HepG2 (cell line): ENCODE measurements at regions not wholly inside any gene's neighbourhood (a gene's known extent, or its start where the extent isn't known, plus 50 kb on each side); places are given as distances from the start of the nearest gene placed in this dataset.

ENCODE experiments used
- ATAC-seq: fragments of 200-7000 bp; cut with Tn5 transposase; 3 replicates; pipeline ENCODE4 v1.9.1; 2020; ENCODE audit warnings: mild to moderate bottlenecking, moderate library complexity
- BruUV-seq: library from RNA; stranded (reverse); fragments of 400-500 nt; replicated peaks from 2 replicates; lab custom pipeline; 2021; lab: Mats Ljungman, UMichigan
- CTCF ChIA-PET: fragments of 300-600 bp; formaldehyde crosslinking; extraction: SDS; loops from one replicate; lab custom pipeline; 2021; ENCODE audit warnings: low total read pairs, inconsistent platforms, low intra/inter-chr PET ratio; lab: Yijun Ruan, JAX
- POLR2A ChIA-PET: fragments of 350-600 bp; sonication (Branson Sonifier 250); formaldehyde crosslinking; loops from one replicate; lab custom pipeline; 2020; ENCODE audit warnings: antibody characterized with exemption, inconsistent platforms; lab: Yijun Ruan, JAX
- DNase-seq: peaks from one replicate; pipeline ENCODE4 v3.0.0-alpha.2; 2015; ENCODE audit warnings: low spot score
- FAIRE-seq: peaks from 3 replicates; lab custom pipeline; 2011; peaks lifted over from hg19 to GRCh38; lab: Jason Lieb, UNC
- H2AFZ ChIP-seq: one replicate; pipeline ENCODE4 v1.6.1; 2011; ENCODE audit warnings: low read length, inconsistent platforms
- H3K27ac ChIP-seq: fragments of 300-600 bp; 3 replicates; pipeline ENCODE4 v1.8.0; 2011; ENCODE audit warnings: mixed run types, mild to moderate bottlenecking, mixed read lengths, low read length, inconsistent platforms; ENCODE audit not compliant: insufficient read depth; ENCODE audit errors: extremely low read length
- H3K27me3 ChIP-seq, 2 experiments: fragments of 200-600 bp in 1 of 2; 2 replicates in 1 of 2; 3 replicates in 1 of 2; pipeline versions ENCODE4 v1.6.0 to v1.8.0; 2011; ENCODE audit warnings: low read length in 2 of 2, mild to moderate bottlenecking in 2 of 2, moderate library complexity in 2 of 2, inconsistent platforms in 1 of 2; ENCODE audit not compliant: insufficient read depth in 2 of 2, control insufficient read depth in 1 of 2
- H3K36me3 ChIP-seq, 2 experiments: fragments of 200-600 bp in 1 of 2; replicated peaks in 1 of 2; 2 replicates in 1 of 2; 3 replicates in 1 of 2; pipeline versions ENCODE4 v1.5.1 to v1.8.0; 2011; ENCODE audit warnings: low read length in 2 of 2, inconsistent platforms in 1 of 2; ENCODE audit not compliant: insufficient read depth in 2 of 2, control insufficient read depth in 1 of 2
- H3K4me1 ChIP-seq: 2 replicates; pipeline ENCODE4 v1.5.1; 2012; ENCODE audit warnings: low read length, inconsistent platforms; ENCODE audit not compliant: insufficient read depth
- H3K4me2 ChIP-seq: 2 replicates; pipeline ENCODE4 v1.6.0; 2011; ENCODE audit warnings: low read depth, low read length, inconsistent platforms
- H3K4me3 ChIP-seq, 3 experiments: fragments of 200-600 bp in 1 of 3; sonication (generic), shearing (Covaris generic) in 1 of 3; replicated peaks in 1 of 3; 2 replicates each; pipeline ENCODE4 v1.5.1; 2011 to 2016; ENCODE audit warnings: low read length in 3 of 3, inconsistent platforms in 2 of 3, low read depth in 2 of 3, mild to moderate bottlenecking in 2 of 3, control low read depth in 1 of 3, mixed read lengths in 1 of 3; ENCODE audit not compliant: insufficient read depth in 1 of 3
- H3K79me2 ChIP-seq: one replicate; pipeline ENCODE4 v1.6.1; 2011; ENCODE audit warnings: low read length, inconsistent platforms; ENCODE audit not compliant: insufficient read depth
- H3K9ac ChIP-seq: 2 replicates; pipeline ENCODE4 v1.6.0; 2011; ENCODE audit warnings: mild to moderate bottlenecking, low read depth, low read length, inconsistent platforms; ENCODE audit not compliant: insufficient read depth
- H3K9me3 ChIP-seq: 2 replicates; pipeline ENCODE4 v1.5.1; 2012; ENCODE audit warnings: mild to moderate bottlenecking, low read length
- H4K20me1 ChIP-seq: 2 replicates; pipeline ENCODE4 v1.6.0; 2011; ENCODE audit warnings: inconsistent platforms, mild to moderate bottlenecking, low read length, moderate library complexity; ENCODE audit not compliant: insufficient read depth
- CBX1 ChIP-seq: IDR thresholded peaks from one replicate; pipeline ENCODE4 v1.6.1; 2016; ENCODE audit warnings: antibody characterized with exemption, low read depth
- EEA1 ChIP-seq: sonication (generic); formaldehyde crosslinking; IDR thresholded peaks from 2 replicates; pipeline ENCODE4 v1.5.1; 2020; ENCODE audit warnings: mild to moderate bottlenecking, missing genetic modification reagents, borderline replicate concordance
- HNF4A ChIP-seq: sonication (generic); formaldehyde crosslinking; IDR thresholded peaks from 2 replicates; pipeline ENCODE4 v1.4.0; 2020; ENCODE audit warnings: missing genetic modification reagents
- MIER2 ChIP-seq: IDR thresholded peaks from 2 replicates; pipeline ENCODE4 v1.6.1; 2016; ENCODE audit warnings: missing biosample characterization, missing genetic modification reagents
- NR2F1 ChIP-seq, 2 experiments: fragments of 450-650 bp in 1 of 2; formaldehyde crosslinking in 1 of 2; IDR thresholded peaks; 2 replicates each; pipeline versions ENCODE4 v1.5.0 to v1.6.1; 2016 to 2020; ENCODE audit warnings: mild to moderate bottlenecking in 1 of 2, missing compliant biosample characterization in 1 of 2, missing genetic modification reagents in 1 of 2, moderate library complexity in 1 of 2
- SMYD3 ChIP-seq: sonication (generic); formaldehyde crosslinking; IDR thresholded peaks from 2 replicates; pipeline ENCODE4 v1.8.1; 2023; ENCODE audit warnings: mild to moderate bottlenecking, missing genetic modification reagents
- TAF1 ChIP-seq: sonication (generic); formaldehyde crosslinking; IDR thresholded peaks from 2 replicates; pipeline ENCODE4 v1.4.0; 2020; ENCODE audit warnings: missing genetic modification reagents
- ZNF20 ChIP-seq: sonication (generic); formaldehyde crosslinking; IDR thresholded peaks from 2 replicates; pipeline ENCODE4 v1.4.0; 2020; ENCODE audit warnings: mild to moderate bottlenecking, moderate library complexity, missing genetic modification reagents
- ZNF570 ChIP-seq: sonication (generic); formaldehyde crosslinking; IDR thresholded peaks from 2 replicates; pipeline ENCODE4 v1.4.0; 2020; ENCODE audit warnings: mild to moderate bottlenecking, missing genetic modification reagents, borderline replicate concordance
- in situ Hi-C: cut with HindIII; loops from 2 replicates; pipeline ENCODE4 v1.10.0; 2017; ENCODE audit warnings: low pct_unique_long_range_greater_than_20kb; ENCODE audit not compliant: extremely low pct_ligation_motif_present
- intact Hi-C: fragments of 100-400 bp; cut with micrococcal nuclease; formaldehyde crosslinking; loops from one replicate; pipeline ENCODE4 v1.10.0; 2022; ENCODE audit not compliant: unreplicated experiment
- TF ChIP-seq, protein P1 (sequence below): sonication (generic); formaldehyde crosslinking; IDR thresholded peaks from 2 replicates; pipeline ENCODE4 v1.4.0; 2020; ENCODE audit warnings: low read depth, missing genetic modification reagents

DNA sequence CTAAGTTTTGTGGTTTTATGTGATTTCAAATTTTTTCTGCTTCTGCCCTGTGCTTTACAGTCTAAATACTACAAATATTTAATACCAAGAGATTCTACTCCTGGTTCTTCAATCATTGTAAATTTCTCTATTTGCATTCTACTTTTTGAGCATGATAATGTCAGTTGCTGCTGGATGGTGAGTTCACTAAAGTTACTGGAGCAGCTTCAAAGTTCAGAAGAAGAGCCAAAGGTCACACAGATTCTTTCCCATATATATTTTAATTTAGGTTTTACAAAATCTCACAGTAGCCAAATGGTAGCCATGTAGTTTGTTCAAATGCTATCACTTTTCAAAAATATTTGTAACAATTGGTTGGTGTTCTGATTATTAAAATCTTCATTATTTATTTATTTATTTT is 378.7 kb downstream of the TMEM232 start:
- no peak for FAIRE-seq

More for the DNA sequence above, 378.7 kb downstream of the TMEM232 start:
- no peaks in the 10 kb centered on the region for H4K20me1 ChIP-seq
- in situ Hi-C loops: loop anchor here (25.0 kb wide), 1 partner anchor 660 kb away; the partner anchor contains the start of gene MAN2A1
- H3K27me3 ChIP-seq: no peaks in the 10 kb centered on the region
- intact Hi-C loops: loop anchor here (5.0 kb wide), 3 partner anchors 55 to 660 kb away; partner anchors contain the start of gene MAN2A1
- 0 out of 2 replicates have a peak overlapping the region, but pooled peaks have one; percentile 42 for H3K4me2 ChIP-seq
- POLR2A ChIA-PET: interaction anchor here (0.5 kb wide), 1 partner anchor 44 kb away, joined by 3 read pairs; no protein-coding TSS in a partner anchor
- TF ChIP-seq SMYD3 (CRISPR knock-in tag) (no peak), ZNF20 (CRISPR knock-in tag) (no peak), TAF1 (CRISPR knock-in tag) (no peak), MIER2 (CRISPR knock-in tag) (no peak), CBX1 (no peak), HNF4A (peak; percentile 39; the same call in 1 of the 2 replicates), ZNF570 (CRISPR knock-in tag) (no peak), NR2F1 (CRISPR knock-in tag; IDR thresholded peaks at IDR 0.05) (0 out of 4 replicates have a peak, but pooled peaks of 1 of the 2 experiments have one; percentile 35), EEA1 (CRISPR knock-in tag) (no peak)
- TF ChIP-seq, protein P1, sequence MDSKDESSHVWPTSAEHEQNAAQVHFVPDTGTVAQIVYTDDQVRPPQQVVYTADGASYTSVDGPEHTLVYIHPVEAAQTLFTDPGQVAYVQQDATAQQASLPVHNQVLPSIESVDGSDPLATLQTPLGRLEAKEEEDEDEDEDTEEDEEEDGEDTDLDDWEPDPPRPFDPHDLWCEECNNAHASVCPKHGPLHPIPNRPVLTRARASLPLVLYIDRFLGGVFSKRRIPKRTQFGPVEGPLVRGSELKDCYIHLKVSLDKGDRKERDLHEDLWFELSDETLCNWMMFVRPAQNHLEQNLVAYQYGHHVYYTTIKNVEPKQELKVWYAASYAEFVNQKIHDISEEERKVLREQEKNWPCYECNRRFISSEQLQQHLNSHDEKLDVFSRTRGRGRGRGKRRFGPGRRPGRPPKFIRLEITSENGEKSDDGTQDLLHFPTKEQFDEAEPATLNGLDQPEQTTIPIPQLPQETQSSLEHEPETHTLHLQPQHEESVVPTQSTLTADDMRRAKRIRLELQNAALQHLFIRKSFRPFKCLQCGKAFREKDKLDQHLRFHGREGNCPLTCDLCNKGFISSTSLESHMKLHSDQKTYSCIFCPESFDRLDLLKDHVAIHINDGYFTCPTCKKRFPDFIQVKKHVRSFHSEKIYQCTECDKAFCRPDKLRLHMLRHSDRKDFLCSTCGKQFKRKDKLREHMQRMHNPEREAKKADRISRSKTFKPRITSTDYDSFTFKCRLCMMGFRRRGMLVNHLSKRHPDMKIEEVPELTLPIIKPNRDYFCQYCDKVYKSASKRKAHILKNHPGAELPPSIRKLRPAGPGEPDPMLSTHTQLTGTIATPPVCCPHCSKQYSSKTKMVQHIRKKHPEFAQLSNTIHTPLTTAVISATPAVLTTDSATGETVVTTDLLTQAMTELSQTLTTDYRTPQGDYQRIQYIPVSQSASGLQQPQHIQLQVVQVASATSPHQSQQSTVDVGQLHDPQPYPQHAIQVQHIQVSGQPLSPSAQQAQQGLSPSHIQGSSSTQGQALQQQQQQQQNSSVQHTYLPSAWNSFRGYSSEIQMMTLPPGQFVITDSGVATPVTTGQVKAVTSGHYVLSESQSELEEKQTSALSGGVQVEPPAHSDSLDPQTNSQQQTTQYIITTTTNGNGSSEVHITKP (CRISPR knock-in tag): no peak
- H3K9me3 ChIP-seq: no peaks in the 10 kb centered on the region
- DNase-seq (no peak), ATAC-seq (no peak)
- H3K79me2 ChIP-seq: no peaks in the 10 kb centered on the region
- no peak overlapping the region; a peak in 1 of 6 replicates for H3K4me3 ChIP-seq
- CTCF ChIA-PET: no interaction called here
- no peak overlapping the region for H2AFZ ChIP-seq
- H3K27ac ChIP-seq: peak overlapping the region; percentile 84
- BruUV-seq: no TSS peak
- no peak overlapping the region for H3K9ac ChIP-seq
- peaks cover 47% of the 10 kb centered on the region for H3K4me1 ChIP-seq
- H3K36me3 ChIP-seq: no peaks in the 10 kb centered on the region
